NCI-H526 (cell line): ENCODE measurements at regions not wholly inside any gene's neighbourhood (a gene's known extent, or its start where the extent isn't known, plus 50 kb on each side); places are given as distances from the start of the nearest gene placed in this dataset.
"Not testable (repeated sequence)": the region's sequence is repeated elsewhere in the genome, so short reads cannot be mapped to it uniquely, and the experiment has no call there.

ENCODE experiments used
- DNase-seq, 2 experiments: peaks; one replicate each; lab custom pipeline; 2025; lab: John Stamatoyannopoulos, UW

DNA sequence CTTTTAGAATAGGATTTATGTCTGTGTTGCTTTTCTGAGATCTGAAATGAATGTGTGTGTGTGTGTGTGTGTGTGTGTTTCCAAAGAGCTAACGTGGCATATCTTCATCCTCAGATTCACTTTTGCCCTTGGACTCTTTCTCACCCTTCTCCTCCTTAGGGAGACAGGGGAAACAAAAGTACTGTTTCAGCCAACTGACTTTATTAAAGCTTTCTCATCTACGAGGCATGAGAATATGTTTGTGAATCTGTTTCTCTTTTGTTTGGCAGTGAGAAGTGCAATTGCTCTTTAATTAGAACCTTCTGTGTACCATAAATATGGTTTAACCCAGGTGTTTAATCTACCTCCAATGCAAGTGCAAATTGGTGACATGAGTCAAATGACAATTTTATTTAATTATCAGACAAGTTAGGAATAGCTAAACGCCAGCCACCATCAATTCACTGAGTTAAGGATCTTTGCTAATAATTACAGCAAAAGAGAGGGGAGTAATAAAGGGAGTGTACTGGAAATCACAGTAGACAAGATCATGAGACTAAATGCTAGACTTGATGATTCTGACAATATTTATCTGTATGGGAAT lies 186.4 kb upstream of the COL3A1 start:
- DNase-seq = no peak

DNA sequence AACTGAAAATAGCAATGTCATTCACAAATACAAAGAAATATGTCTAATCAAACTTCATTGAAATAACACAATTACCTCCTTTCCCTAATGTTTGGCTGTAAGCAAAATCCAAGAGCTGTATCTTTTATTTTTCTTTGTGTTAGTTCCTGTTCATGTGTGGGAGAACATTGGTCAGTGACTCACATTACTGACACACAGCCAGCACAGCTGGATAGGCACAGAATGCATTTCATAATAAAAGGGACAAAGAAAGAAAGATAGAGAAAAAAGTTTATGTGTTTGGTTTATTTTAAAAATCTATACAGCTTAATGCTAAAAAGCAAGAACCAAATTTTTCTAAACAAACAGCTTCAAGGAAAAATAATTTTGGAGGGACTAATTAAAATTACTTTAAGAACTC lies 185.6 kb upstream of the COL3A1 start:
- no peak for DNase-seq

DNA sequence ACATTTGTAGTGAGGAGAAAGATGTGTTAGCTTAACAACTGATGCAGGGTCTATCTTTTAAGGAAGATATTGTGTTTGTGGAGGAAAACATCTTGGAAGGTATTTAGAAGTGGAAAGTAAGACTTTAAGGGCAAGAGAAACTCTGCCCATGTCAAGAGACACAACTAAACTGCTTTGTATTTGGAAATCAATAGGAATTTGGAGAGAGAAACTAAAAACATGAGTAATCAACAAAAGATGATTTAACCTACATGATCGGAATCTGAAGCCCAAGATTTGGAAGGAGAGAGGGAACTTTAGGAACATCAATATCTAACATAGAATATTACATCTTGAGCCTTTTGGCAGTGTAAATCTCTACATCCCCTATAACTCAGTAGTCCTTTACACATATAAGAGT lies 184.2 kb upstream of the COL3A1 start:
- DNase-seq = no peak

DNA sequence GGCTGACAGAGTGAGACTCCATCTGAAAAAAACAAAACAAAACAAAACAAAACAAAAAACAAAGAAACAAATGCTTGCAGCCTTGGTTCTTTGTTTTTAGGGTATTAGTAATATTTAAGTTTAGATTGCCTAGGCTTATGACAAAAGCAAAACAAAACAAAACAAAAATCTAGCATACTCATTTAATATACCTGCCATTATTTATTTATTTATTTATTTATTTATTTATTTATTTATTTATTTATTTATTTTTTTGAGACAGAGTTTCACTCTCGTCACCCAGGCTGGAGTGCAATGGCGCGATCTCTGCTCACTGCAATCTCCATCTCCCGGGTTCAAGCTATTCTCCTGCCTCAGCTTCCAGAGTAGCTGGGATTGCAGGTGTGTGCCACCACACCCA lies 179.7 kb upstream of the COL3A1 start:
- not testable (repeated sequence) for DNase-seq

DNA sequence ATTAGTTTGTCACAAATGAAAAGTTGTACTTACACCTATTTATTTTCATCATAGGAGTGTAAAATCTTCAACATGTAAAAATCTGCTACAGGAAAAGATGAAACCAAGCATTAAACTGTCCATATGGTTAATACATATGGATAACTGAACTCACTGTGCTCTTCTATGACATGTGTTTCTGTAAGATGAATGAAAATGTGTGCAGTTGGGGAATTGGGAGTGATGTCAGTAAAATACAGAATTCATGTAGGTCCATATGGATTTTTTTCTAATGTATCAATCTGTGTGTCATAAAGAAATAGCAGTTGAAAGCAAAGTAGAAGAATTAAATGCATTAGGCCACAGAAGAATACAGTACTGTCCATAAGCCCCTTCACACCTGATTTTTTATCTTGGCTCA lies 178.4 kb upstream of the COL3A1 start:
- DNase-seq = no peak

DNA sequence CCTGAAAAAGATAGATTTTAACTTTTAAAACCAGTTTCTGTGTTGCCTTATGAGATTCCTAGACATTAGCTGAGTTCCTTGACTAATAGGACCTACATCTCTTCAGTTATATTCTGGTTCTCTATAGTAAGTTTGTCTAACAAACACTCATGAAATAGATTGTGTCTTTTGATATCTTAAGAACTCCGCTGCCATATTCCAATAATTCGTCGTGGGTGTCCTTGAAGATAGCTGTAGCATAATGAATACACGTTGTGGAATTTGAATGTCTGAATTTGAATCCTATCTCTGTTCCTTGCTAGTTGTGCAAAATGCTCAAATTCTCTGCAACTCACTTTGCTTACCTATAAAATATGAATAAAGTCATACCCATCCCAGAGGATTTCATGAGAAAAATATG lies 176.8 kb upstream of the COL3A1 start:
- DNase-seq = no peak

DNA sequence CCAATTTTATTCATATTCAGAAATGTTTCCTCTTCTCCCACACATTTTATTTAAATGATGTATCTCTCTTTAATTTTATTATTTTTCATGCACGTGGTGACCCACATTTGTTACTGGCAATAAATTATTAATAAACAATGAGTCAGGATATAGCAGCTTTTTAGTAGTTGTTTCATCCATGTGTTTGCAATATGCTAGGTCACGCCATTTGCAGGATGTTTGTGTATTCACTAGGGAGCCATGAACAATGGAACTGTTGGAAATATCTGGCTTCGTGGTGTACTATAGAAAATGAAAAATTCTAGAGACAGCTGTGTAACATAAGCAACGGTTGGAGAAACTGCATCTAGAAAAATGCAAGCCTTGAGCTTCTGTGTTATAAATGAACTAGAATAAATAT lies 176.0 kb upstream of the COL3A1 start:
- no peak for DNase-seq

DNA sequence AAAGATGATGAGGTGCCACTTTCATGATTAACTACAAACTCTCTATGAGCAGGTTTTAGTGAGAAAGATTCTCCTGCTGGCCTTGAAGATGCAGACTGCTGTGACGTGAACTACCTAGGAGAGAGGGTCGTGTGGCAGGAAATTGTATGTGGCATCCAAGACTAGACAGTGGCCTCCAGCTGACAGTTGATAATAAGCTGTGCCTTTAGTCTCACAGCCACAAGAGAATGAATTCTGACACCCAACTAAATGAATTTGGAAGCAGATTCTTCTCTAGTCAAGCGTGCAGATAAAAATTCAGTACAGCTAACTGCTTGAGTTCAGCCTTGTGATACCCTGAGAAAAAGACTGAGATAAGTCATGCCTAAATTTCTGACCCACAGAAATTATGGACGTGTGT lies 169.0 kb upstream of the COL3A1 start:
- DNase-seq = no peak

DNA sequence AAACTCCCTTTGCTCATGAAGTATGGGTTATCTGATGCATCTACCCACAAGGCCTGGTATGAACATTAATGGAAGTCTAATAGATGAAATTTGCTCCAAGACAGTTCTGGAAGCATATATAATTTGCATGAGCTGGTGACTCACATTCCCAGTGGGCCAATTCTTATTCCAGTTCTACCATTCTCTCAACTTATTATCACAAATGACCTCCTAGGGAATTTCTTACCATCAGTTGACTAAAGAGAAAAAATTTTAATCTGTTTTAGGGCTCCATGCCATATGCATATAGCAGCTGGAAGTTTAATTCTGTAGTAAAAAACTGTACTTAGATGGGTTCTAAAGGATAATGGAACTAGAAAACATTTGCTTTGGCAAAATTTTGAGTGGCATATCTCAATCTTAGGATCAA lies 165.2 kb upstream of the COL3A1 start:
- DNase-seq = no peak

DNA sequence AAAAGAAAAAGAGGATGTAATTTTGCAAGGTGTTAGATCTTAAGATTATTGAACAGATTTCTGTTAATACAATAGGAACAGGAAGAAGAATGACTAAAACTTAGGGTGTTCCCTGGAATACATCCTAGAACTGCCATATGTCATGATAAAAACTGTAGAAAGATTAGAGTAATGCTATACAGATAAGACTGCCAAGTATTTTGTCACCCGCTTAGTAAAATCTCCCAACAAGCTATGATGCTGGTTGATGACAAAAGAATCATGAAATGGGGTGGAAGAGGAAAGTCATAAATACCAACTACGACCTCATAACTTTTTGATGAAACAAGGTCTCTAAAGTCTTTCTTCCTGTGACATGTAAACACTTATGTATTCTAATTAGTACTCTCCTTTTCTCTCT lies 163.6 kb upstream of the COL3A1 start:
- no peak for DNase-seq

DNA sequence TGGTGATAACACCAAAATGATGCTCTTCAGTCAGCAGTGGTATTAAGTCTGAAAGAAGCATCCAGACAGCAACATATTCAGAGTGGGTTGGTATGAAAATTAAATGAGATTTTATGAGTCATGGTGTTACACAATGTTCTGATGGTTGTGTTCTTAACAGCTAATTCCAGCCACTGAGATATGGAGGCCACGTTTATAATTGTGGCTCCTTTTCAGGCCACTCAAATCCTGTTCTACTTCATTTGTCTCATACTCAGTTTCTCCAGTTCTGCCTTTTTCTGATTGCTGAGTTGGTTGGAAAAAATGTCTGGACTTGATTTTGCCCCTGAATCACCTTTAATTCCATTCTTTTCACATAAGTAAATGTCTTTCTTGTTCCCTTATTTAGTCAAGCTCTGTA lies 162.7 kb upstream of the COL3A1 start:
- no peak for DNase-seq

DNA sequence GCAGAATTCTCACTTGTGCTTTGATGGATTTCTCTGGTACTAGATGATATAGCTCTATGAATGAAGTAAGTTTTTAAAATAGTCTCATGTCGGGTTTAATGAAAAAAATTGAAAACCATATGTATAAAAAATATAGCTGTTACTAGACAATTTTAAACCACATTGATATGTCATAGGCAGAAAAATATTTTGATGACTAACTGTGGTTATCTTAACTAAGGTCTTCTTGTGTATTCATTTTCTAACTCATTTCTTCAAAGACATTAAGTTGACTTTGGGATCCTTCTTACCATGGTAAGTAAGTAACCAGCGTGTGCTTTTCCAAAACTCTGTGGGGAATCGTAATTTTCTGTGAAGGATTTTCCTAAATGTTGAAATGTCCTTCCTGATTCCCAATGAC lies 160.9 kb upstream of the COL3A1 start:
- DNase-seq = no peak

DNA sequence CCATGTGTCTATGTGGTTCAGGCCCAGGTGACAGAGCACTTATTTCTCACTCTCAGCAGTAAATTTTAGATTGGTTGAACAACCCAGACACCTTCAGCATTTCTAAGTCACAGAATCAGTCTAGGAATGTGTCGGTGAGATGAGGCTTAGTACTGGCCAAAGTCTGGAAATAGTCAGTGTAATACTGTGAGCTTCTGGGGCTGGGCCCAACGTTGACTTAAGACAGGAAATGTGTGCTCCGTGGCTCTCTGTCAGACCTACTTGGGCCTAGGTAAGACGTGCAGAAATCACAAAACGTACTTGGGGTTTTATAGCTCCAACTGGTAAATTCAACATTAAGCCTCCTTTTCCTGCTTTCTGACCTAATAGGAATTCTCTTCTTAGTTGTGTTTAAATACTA lies 160.3 kb upstream of the COL3A1 start:
- DNase-seq = no peak

DNA sequence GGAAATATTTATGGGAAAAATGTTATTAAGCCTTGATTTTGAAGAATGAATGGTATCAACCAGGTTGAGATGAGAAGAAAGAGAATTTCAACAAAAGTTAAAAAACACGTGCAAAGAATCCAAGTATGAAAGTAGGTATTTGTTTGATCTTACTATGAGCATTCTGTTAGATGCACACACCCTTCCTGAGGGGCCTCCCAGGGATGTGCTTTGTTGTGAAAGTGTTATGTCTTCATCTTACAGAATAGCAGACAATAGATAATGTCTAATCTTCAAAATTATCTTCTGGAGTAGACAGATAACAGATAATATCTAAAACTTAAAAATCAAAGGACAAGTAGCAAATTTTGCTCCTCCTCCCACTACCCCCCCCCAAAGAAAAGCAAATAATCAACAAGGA lies 155.2 kb upstream of the COL3A1 start:
- DNase-seq = no peak

DNA sequence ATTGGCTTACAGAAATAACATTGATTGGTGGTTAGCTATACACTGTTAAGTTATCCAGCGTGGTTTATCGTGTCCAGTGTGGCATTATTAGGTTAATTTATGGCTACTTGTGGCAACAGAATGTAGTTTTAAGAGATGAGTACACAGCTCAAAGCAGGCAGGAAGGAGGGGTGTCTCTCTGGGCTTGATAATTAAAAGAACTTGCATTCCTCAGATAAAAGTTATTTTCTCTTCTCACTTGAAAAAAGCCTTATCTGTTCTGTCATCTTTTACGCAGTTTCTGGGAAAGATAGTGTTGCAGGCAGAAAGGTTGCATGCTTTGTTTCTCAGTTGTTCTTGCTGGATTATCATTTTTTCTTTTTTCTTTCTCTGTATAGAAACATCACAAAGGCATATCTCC lies 154.4 kb upstream of the COL3A1 start:
- no peak for DNase-seq

DNA sequence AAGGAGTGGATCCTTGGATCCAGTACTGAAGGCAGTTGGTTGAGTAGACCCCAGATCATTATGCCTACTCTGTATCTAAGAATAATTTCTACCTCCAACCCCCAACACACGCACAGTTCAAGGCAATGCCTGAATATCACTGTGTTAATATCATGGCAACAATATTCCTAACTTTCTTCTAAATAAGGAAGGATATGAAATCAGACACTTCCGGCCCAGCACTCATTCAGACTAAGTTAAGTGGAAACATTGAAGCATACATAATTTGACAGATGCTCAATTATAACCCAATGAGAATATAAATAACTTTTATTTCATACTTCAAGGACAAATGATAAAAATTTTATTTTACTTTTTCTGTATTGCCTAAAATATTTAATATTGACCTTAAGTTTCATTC lies 153.6 kb upstream of the COL3A1 start:
- DNase-seq = no peak

DNA sequence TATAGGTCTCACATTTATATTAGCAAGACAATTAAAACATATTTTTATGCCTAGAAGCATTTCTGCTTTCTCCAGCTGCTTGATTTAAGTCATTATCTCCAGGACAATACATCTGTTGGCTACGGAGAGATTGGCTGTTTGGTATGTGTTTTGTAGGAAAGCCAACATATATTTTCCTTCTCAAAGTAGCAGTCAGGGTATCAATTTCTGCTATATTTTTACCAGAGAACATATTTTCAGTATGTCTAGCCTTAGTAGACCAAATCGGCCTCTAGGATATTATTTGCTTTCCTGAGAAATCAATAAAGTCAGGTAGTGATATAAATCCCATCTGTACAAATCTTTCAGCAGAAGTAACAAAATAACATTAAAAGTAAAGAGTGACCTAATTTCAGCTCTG lies 150.0 kb upstream of the COL3A1 start:
- DNase-seq = no peak

DNA sequence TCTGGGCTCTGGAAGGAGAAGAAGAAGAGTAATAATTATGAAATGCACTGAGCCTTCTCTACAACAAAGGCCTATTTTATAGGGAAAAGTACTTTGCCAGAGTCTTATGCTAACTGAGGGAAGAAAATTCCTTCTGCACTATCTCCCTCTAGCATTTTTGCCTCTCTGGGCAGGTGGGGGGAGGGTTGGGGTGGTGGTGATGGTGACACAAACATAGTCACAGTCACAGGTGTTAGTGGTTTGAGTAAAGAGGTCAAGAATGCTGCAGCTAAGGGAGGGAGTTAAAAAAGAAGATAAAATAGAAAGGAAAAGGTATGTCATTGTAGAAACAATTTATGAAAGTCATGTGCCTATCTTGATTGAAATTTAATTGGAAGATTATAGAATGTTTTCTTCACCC lies 140.8 kb upstream of the COL3A1 start:
- no peak for DNase-seq

DNA sequence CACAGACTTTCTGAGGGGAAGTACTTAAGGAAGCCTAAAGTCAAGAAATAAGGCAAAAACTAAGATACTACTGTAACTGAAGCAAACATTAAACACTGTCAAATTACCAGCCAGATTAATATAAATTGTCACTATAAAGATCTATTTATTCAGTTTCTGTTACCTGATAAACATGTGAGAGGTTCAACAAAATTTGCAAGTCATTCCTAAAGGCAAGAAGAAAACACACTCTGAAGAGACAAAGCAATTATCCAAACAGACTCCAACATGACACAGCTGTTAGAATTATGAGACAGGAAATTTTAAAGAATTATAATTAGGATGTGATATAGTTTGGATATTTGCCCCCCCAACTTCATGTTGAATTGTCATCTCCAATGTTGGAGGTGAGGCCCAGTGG lies 140.4 kb upstream of the COL3A1 start:
- DNase-seq = no peak

DNA sequence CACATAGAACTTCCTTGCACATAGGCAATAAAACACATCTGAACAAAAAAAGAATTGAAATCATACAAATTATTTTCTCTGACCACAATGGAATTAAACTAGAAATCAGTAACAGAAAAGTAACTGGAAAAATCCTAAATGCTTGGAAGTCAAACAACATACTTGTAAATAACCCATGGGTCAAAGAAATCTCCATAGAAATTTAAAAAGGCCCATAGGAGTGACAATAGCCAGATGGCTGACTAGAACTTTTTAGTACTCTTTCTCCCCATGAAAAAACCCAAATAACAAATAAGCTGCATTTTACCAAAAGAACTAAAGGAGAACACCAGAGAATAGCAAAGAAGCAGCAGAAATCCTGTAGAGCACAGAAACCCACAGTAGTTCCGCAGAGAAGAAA lies 139.2 kb upstream of the COL3A1 start:
- DNase-seq = no peak

DNA sequence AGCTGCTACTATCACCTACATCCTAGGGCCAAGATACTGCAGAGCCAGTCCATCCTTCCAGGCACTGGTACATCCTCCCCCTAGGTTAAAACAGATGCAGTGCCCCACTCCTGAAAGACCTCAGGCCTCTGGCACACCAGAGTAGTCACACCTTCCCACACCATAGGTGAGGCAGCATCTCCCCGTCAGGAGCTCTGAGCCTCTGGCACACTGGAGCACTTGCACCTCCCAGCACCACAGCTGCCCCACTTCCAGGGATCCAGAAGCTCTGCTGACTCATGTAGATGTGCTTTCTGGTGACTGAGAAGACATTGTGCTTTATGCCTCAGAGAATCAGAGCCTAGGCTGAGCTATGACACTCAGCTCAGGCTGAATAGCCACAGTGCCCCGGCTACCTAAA lies 138.4 kb upstream of the COL3A1 start:
- DNase-seq = no peak

DNA sequence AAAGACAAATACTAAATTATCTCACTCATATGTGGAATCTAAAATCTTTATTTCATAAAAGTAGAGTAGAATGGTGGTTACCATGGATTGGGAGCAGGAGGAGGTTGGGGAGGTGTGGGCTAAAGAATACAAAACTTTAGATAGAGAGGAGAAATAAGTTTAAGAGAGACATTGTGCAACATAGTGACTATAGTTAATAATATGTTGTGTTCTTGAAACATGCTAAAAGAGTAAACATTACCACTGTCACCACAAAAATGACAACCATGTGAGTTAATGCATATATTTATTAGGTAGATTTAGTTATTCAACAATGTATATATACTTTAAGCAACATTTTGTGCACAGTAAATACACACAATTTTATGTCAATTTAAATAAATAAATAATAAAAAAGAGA lies 128.5 kb upstream of the COL3A1 start:
- no peak for DNase-seq

DNA sequence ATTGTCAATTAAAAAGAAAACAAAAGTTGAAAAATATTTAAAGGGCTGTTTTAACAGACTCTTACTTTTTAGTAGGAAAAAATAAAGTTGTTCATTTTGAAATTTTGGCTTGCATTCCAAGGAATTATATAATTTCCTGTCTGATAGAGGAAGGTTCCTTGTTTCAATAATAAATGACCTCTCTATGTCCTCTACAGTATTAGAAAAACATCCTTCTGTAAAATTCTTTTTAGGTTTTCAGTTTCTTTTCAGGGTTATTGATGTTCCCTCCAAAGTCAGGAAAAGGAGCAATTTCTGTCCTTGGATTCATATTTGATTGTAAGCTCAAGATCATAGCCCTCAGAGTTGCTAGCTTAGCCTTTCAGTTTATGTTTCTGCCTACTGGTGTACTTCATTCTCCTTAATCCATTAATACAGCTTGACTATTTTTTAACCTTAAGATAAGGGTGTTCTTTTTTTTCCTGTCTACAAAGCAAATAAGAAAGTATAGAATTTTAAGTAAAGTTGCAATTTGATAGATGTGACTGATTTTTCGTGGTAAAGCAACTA lies 125.2 kb upstream of the COL3A1 start:
- DNase-seq = no peak

DNA sequence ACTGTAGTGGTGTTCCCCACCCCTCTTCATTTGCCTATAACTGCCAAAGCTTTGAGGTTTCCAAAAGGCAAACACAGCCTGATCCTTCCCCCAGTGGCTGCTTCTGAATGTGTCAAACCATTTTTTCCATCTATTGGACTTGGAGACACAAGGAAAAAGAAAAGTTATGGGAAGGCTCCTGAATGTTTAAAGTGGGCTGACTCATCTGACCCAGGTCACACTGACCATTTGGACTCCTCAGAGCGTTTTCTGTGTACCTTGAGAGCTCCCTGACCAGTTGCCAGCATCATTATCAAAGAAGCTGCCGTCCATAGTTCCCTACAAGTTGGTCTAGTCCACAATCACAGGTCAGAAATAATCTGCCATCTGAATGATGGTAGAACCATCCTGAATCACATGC lies 123.4 kb upstream of the COL3A1 start:
- peak; percentile 9 to 47 for DNase-seq

DNA sequence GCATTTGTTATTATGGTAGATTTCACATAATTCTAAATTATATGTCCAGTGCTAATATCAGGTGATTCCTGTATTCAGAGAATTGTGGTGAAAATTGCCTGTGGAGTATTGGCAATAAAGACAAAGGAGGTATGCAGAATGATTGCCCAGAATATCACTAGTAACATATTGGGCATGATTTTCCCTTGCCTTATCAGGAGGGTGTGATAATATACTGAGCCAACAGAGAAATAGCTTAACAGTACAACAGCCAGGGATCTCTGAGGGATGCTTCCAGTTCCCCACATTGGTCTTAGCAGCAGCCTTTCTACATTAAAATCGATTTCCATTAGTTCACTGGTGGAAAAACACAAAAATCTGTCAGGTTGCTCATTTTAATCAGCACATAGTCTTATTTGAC lies 122.9 kb upstream of the COL3A1 start:
- DNase-seq = no peak
